HepG2 (cell line): ENCODE measurements at regions not wholly inside any gene's neighbourhood (a gene's known extent, or its start where the extent isn't known, plus 50 kb on each side); places are given as distances from the start of the nearest gene placed in this dataset.

Experiments used
- ATAC-seq: fragments of 200-7000 bp; cut with Tn5 transposase; 3 replicates; pipeline ENCODE4 v1.9.1; 2020; ENCODE audit warnings: mild to moderate bottlenecking, moderate library complexity
- BruUV-seq: library from RNA; stranded (reverse); fragments of 400-500 nt; replicated peaks from 2 replicates; lab custom pipeline; 2021; lab: Mats Ljungman, UMichigan
- CTCF ChIA-PET: fragments of 300-600 bp; formaldehyde crosslinking; extraction: SDS; loops from one replicate; lab custom pipeline; 2021; ENCODE audit warnings: low total read pairs, inconsistent platforms, low intra/inter-chr PET ratio; lab: Yijun Ruan, JAX
- POLR2A ChIA-PET: fragments of 350-600 bp; sonication (Branson Sonifier 250); formaldehyde crosslinking; loops from one replicate; lab custom pipeline; 2020; ENCODE audit warnings: antibody characterized with exemption, inconsistent platforms; lab: Yijun Ruan, JAX
- DNase-seq: peaks from one replicate; pipeline ENCODE4 v3.0.0-alpha.2; 2015; ENCODE audit warnings: low spot score
- FAIRE-seq: peaks from 3 replicates; lab custom pipeline; 2011; peaks lifted over from hg19 to GRCh38; lab: Jason Lieb, UNC
- H2AFZ ChIP-seq: one replicate; pipeline ENCODE4 v1.6.1; 2011; ENCODE audit warnings: low read length, inconsistent platforms
- H3K27ac ChIP-seq: fragments of 300-600 bp; 3 replicates; pipeline ENCODE4 v1.8.0; 2011; ENCODE audit warnings: mixed run types, mild to moderate bottlenecking, mixed read lengths, low read length, inconsistent platforms; ENCODE audit not compliant: insufficient read depth; ENCODE audit errors: extremely low read length
- H3K27me3 ChIP-seq, 2 experiments: fragments of 200-600 bp in 1 of 2; 2 replicates in 1 of 2; 3 replicates in 1 of 2; pipeline versions ENCODE4 v1.6.0 to v1.8.0; 2011; ENCODE audit warnings: low read length in 2 of 2, mild to moderate bottlenecking in 2 of 2, moderate library complexity in 2 of 2, inconsistent platforms in 1 of 2; ENCODE audit not compliant: insufficient read depth in 2 of 2, control insufficient read depth in 1 of 2
- H3K36me3 ChIP-seq, 2 experiments: fragments of 200-600 bp in 1 of 2; replicated peaks in 1 of 2; 2 replicates in 1 of 2; 3 replicates in 1 of 2; pipeline versions ENCODE4 v1.5.1 to v1.8.0; 2011; ENCODE audit warnings: low read length in 2 of 2, inconsistent platforms in 1 of 2; ENCODE audit not compliant: insufficient read depth in 2 of 2, control insufficient read depth in 1 of 2
- H3K4me1 ChIP-seq: 2 replicates; pipeline ENCODE4 v1.5.1; 2012; ENCODE audit warnings: low read length, inconsistent platforms; ENCODE audit not compliant: insufficient read depth
- H3K4me2 ChIP-seq: 2 replicates; pipeline ENCODE4 v1.6.0; 2011; ENCODE audit warnings: low read depth, low read length, inconsistent platforms
- H3K4me3 ChIP-seq, 3 experiments: fragments of 200-600 bp in 1 of 3; sonication (generic), shearing (Covaris generic) in 1 of 3; replicated peaks in 1 of 3; 2 replicates each; pipeline ENCODE4 v1.5.1; 2011 to 2016; ENCODE audit warnings: low read length in 3 of 3, inconsistent platforms in 2 of 3, low read depth in 2 of 3, mild to moderate bottlenecking in 2 of 3, control low read depth in 1 of 3, mixed read lengths in 1 of 3; ENCODE audit not compliant: insufficient read depth in 1 of 3
- H3K79me2 ChIP-seq: one replicate; pipeline ENCODE4 v1.6.1; 2011; ENCODE audit warnings: low read length, inconsistent platforms; ENCODE audit not compliant: insufficient read depth
- H3K9ac ChIP-seq: 2 replicates; pipeline ENCODE4 v1.6.0; 2011; ENCODE audit warnings: mild to moderate bottlenecking, low read depth, low read length, inconsistent platforms; ENCODE audit not compliant: insufficient read depth
- H3K9me3 ChIP-seq: 2 replicates; pipeline ENCODE4 v1.5.1; 2012; ENCODE audit warnings: mild to moderate bottlenecking, low read length
- H4K20me1 ChIP-seq: 2 replicates; pipeline ENCODE4 v1.6.0; 2011; ENCODE audit warnings: inconsistent platforms, mild to moderate bottlenecking, low read length, moderate library complexity; ENCODE audit not compliant: insufficient read depth
- CBFB ChIP-seq: sonication (generic); formaldehyde crosslinking; IDR thresholded peaks from 2 replicates; pipeline ENCODE4 v1.4.0; 2020; ENCODE audit warnings: missing genetic modification reagents
- CEBPG ChIP-seq: IDR thresholded peaks from 2 replicates; pipeline ENCODE4 v1.6.1; 2016
- FLYWCH1 ChIP-seq: sonication (generic); formaldehyde crosslinking; IDR thresholded peaks from 2 replicates; pipeline ENCODE4 v1.8.1; 2023; ENCODE audit warnings: mild to moderate bottlenecking, missing genetic modification reagents
- HIVEP1 ChIP-seq: sonication (generic); formaldehyde crosslinking; IDR thresholded peaks from 2 replicates; pipeline ENCODE4 v1.4.0; 2020; ENCODE audit warnings: mild to moderate bottlenecking, missing genetic modification reagents
- NCOA1 ChIP-seq: sonication (generic); formaldehyde crosslinking; IDR thresholded peaks from 2 replicates; pipeline ENCODE4 v1.9.0; 2021; ENCODE audit warnings: missing genetic modification reagents
- PPARG ChIP-seq: conservative IDR thresholded peaks from 2 replicates; pipeline ENCODE4 v1.6.1; 2016; ENCODE audit warnings: missing biosample characterization, missing genetic modification reagents
- RXRA ChIP-seq: sonication (generic); formaldehyde crosslinking; IDR thresholded peaks from 2 replicates; pipeline ENCODE4 v1.5.1; 2020; ENCODE audit warnings: missing genetic modification reagents
- SALL2 ChIP-seq: sonication (generic); formaldehyde crosslinking; IDR thresholded peaks from 2 replicates; pipeline ENCODE4 v1.8.1; 2023; ENCODE audit warnings: mild to moderate bottlenecking, missing genetic modification reagents, inconsistent platforms
- TBX2 ChIP-seq: sonication (generic); formaldehyde crosslinking; IDR thresholded peaks from 2 replicates; pipeline ENCODE4 v1.5.0; 2020; ENCODE audit warnings: missing genetic modification reagents, mild to moderate bottlenecking, borderline replicate concordance
- TMF1 ChIP-seq: sonication (generic); formaldehyde crosslinking; IDR thresholded peaks from 2 replicates; pipeline ENCODE4 v1.8.1; 2022; ENCODE audit warnings: low read depth, missing genetic modification reagents
- ZNF121 ChIP-seq: sonication (generic); formaldehyde crosslinking; IDR thresholded peaks from 2 replicates; pipeline ENCODE4 v1.5.0; 2020; ENCODE audit warnings: mild to moderate bottlenecking, missing genetic modification reagents
- ZNF20 ChIP-seq: sonication (generic); formaldehyde crosslinking; IDR thresholded peaks from 2 replicates; pipeline ENCODE4 v1.4.0; 2020; ENCODE audit warnings: mild to moderate bottlenecking, moderate library complexity, missing genetic modification reagents
- ZNF224 ChIP-seq: sonication (generic); formaldehyde crosslinking; IDR thresholded peaks from 2 replicates; pipeline ENCODE4 v1.5.0; 2020; ENCODE audit warnings: mild to moderate bottlenecking, missing genetic modification reagents
- ZNF234 ChIP-seq: sonication (generic); formaldehyde crosslinking; conservative IDR thresholded peaks from 2 replicates; pipeline ENCODE4 v1.5.1; 2020; ENCODE audit warnings: mild to moderate bottlenecking, missing genetic modification reagents
- ZNF446 ChIP-seq: sonication (generic); formaldehyde crosslinking; IDR thresholded peaks from 2 replicates; pipeline ENCODE4 v1.5.0; 2020; ENCODE audit warnings: mild to moderate bottlenecking, missing genetic modification reagents
- ZNF550 ChIP-seq: sonication (generic); formaldehyde crosslinking; IDR thresholded peaks from 2 replicates; pipeline ENCODE4 v1.4.0; 2020; ENCODE audit warnings: mild to moderate bottlenecking, missing genetic modification reagents, borderline replicate concordance
- ZNF749 ChIP-seq: sonication (generic); formaldehyde crosslinking; IDR thresholded peaks from 2 replicates; pipeline ENCODE4 v1.8.0; 2022; ENCODE audit warnings: mild to moderate bottlenecking, missing genetic modification reagents, moderate library complexity, borderline replicate concordance
- ZNF841 ChIP-seq: sonication (generic); formaldehyde crosslinking; IDR thresholded peaks from 2 replicates; pipeline ENCODE4 v1.8.1; 2023; ENCODE audit warnings: missing genetic modification reagents, borderline replicate concordance
- WGBS: methylation state at CpG from one replicate; pipeline ENCODE4 v1.1.6; 2017; ENCODE audit warnings: low lambda C conversion rate; 5-methylcytosine and 5-hydroxymethylcytosine counted together
- in situ Hi-C: cut with HindIII; loops from 2 replicates; pipeline ENCODE4 v1.10.0; 2017; ENCODE audit warnings: low pct_unique_long_range_greater_than_20kb; ENCODE audit not compliant: extremely low pct_ligation_motif_present
- intact Hi-C: fragments of 100-400 bp; cut with micrococcal nuclease; formaldehyde crosslinking; loops from one replicate; pipeline ENCODE4 v1.10.0; 2022; ENCODE audit not compliant: unreplicated experiment
- TF ChIP-seq, protein P1 (sequence below): sonication (generic); formaldehyde crosslinking; IDR thresholded peaks from 2 replicates; pipeline ENCODE4 v1.4.0; 2020; ENCODE audit warnings: missing genetic modification reagents
- TF ChIP-seq, protein P2 (sequence below): sonication (generic); formaldehyde crosslinking; conservative IDR thresholded peaks from 2 replicates; pipeline ENCODE4 v1.4.0; 2020; ENCODE audit warnings: missing genetic modification reagents

DNA sequence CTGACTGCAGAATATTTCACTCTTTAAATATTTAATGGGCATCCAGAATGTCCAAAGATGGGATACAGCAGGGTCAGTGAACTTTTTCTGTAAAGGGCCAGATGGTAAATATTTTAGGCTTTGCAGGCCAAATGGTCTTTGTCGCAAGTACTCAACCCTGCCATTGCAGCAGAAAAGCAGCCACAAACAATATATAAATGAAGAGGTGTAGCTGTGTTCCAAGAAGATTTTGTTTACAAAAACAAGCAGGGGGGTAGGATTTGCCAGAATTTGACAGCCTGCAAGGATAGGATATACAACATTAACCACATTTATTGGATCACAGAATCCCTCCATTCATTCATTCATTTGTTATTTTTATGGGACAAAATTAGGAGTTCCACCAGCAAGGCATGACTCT is 435.0 kb upstream of the DYNLRB2 start:
- Histone ChIP-seq H3K4me2 (no peak overlapping the region), H3K79me2 (no peaks in the 10 kb centered on the region), H3K36me3 (no peaks in the 10 kb centered on the region), H3K4me1 (no peaks in the 10 kb centered on the region), H3K27me3 (no peaks in the 10 kb centered on the region), H3K9me3 (no peaks in the 10 kb centered on the region), H3K9ac (no peak overlapping the region), H3K27ac (no peak overlapping the region), H3K4me3 (no peak overlapping the region), H4K20me1 (no peaks in the 10 kb centered on the region), H2AFZ (no peak overlapping the region)
- ATAC-seq = no peak
- intact Hi-C loops (no loop called here), in situ Hi-C loops (no loop called here)
- no peak for DNase-seq
- POLR2A ChIA-PET = no interaction called here
- BruUV-seq = no TSS peak
- no peak for FAIRE-seq
- 73% methylated on average over 1 of the region's 1 CpG for WGBS
- no peak for TF ChIP-seq NCOA1 (CRISPR knock-in tag)
- no peak for TF ChIP-seq ZNF234 (CRISPR knock-in tag)
- TF ChIP-seq FLYWCH1 (CRISPR knock-in tag) = no peak
- no peak for TF ChIP-seq ZNF20 (CRISPR knock-in tag)
- no peak for TF ChIP-seq CEBPG (CRISPR knock-in tag)
- TF ChIP-seq ZNF841 = no peak
- TF ChIP-seq, protein P1, sequence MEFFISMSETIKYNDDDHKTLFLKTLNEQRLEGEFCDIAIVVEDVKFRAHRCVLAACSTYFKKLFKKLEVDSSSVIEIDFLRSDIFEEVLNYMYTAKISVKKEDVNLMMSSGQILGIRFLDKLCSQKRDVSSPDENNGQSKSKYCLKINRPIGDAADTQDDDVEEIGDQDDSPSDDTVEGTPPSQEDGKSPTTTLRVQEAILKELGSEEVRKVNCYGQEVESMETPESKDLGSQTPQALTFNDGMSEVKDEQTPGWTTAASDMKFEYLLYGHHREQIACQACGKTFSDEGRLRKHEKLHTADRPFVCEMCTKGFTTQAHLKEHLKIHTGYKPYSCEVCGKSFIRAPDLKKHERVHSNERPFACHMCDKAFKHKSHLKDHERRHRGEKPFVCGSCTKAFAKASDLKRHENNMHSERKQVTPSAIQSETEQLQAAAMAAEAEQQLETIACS (CRISPR knock-in tag) = no peak
- TF ChIP-seq HIVEP1 (CRISPR knock-in tag) = no peak
- TF ChIP-seq TBX2 = no peak
- no peak for TF ChIP-seq ZNF550 (CRISPR knock-in tag)
- TF ChIP-seq ZNF749 (CRISPR knock-in tag) = no peak
- TF ChIP-seq, protein P2, sequence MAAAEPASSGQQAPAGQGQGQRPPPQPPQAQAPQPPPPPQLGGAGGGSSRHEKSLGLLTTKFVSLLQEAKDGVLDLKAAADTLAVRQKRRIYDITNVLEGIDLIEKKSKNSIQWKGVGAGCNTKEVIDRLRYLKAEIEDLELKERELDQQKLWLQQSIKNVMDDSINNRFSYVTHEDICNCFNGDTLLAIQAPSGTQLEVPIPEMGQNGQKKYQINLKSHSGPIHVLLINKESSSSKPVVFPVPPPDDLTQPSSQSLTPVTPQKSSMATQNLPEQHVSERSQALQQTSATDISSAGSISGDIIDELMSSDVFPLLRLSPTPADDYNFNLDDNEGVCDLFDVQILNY (CRISPR knock-in tag) = no peak
- no peak for TF ChIP-seq ZNF446
- no peak for TF ChIP-seq SALL2 (CRISPR knock-in tag)
- TF ChIP-seq ZNF224 (CRISPR knock-in tag) = no peak
- TF ChIP-seq PPARG (CRISPR knock-in tag) = no peak
- TF ChIP-seq TMF1 (CRISPR knock-in tag) = no peak
- no peak for TF ChIP-seq RXRA (CRISPR knock-in tag)
- TF ChIP-seq ZNF121 = no peak
- TF ChIP-seq CBFB (CRISPR knock-in tag) = no peak
- CTCF ChIA-PET = no interaction called here
